ENCODE measurements at regions not wholly inside any gene's neighbourhood (a gene's known extent, or its start where the extent isn't known, plus 50 kb on each side); places are given as distances from the start of the nearest gene placed in this dataset.

DNA sequence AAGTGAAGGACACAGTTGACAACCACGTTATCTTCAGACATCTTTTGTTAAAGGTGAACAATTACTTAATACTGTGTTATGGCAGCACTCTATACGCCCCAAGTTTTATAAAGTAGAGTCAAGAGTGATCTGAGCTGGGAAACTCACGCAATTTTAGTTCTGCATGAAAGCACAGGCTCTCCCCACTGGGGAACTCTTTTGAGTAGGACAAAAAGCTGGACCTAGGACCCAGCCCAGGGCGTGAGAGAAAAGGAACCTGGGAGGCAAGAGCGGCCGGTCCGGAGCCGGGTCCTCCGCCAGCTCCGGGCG lies 152.6 kb upstream of the SLC4A4 start:
- TF ChIP-seq, protein P1, sequence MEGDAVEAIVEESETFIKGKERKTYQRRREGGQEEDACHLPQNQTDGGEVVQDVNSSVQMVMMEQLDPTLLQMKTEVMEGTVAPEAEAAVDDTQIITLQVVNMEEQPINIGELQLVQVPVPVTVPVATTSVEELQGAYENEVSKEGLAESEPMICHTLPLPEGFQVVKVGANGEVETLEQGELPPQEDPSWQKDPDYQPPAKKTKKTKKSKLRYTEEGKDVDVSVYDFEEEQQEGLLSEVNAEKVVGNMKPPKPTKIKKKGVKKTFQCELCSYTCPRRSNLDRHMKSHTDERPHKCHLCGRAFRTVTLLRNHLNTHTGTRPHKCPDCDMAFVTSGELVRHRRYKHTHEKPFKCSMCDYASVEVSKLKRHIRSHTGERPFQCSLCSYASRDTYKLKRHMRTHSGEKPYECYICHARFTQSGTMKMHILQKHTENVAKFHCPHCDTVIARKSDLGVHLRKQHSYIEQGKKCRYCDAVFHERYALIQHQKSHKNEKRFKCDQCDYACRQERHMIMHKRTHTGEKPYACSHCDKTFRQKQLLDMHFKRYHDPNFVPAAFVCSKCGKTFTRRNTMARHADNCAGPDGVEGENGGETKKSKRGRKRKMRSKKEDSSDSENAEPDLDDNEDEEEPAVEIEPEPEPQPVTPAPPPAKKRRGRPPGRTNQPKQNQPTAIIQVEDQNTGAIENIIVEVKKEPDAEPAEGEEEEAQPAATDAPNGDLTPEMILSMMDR (IDR thresholded peaks at IDR 0.05): no peak
- no peak for TF ChIP-seq EP300 (IDR thresholded peaks at IDR 0.05)
- TF ChIP-seq POLR2A (IDR thresholded peaks at IDR 0.05): no peak
